ENCODE measurements at regions not wholly inside any gene's neighbourhood (a gene's known extent, or its start where the extent isn't known, plus 50 kb on each side); places are given as distances from the start of the nearest gene placed in this dataset.

DNA sequence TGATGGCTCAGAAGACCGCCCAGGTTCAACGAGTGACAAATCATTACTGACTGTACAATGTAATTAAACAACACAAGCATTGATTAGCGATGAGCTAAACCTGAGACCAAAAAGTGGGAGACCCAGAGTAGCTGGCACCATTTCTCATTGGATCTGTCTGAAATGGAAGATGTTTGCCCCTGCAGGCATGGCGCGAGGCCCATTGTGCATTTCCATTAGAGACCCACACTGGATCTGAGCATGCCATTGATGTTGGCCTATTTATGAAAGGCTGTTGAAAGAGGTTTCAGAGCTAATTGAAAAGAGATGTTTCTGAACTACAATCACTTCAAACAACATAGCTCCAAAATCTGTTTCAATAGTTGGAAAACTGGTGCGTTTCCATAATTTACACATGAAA is 196.7 kb downstream of the TFAP2B start:
- intact Hi-C loops (cut with micrococcal nuclease; ENCODE audit: unreplicated experiment), result no loop called here
- CTCF ChIA-PET, result no interaction called here

DNA sequence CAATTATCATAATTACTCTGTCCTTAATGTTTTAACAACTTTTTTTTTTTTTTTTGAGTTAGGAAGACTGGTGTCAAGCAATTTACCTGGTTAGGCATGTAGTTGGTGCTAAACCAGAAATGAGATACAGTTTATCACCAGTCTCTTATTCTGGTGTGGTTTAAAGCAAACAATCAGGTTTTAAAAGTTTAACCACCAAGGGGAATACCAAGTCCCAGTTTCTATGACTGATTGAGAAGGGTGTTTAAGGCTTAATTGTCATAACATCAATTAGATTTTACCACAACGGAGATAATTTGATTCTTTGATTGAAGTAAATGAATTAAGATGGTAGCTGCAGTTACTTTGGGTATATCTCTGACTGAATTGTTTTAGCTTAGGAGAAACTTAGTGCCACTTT is 197.8 kb downstream of the TFAP2B start:
- DNase-seq (ENCODE audit: low spot score), result no peak
- no peak overlapping the region for H3K27ac ChIP-seq (ENCODE audit: low read depth, low read length, poor library complexity, severe bottlenecking)
- TF ChIP-seq CTCF (conservative IDR thresholded peaks at IDR 0.05; ENCODE audit: low read depth, low read length), result no peak
- TF ChIP-seq EZH2 (IDR thresholded peaks at IDR 0.05; ENCODE audit: borderline replicate concordance, low read depth, low read length, poor library complexity, severe bottlenecking), result no peak
- ChIA-PET POLR2A (ENCODE audit: low non-redundant PET) (no interaction called here), CTCF (no interaction called here)
- no peaks in the 10 kb centered on the region for H3K9me3 ChIP-seq (ENCODE audit: low read depth, low read length, poor library complexity, severe bottlenecking)
- intact Hi-C loops (cut with micrococcal nuclease; ENCODE audit: unreplicated experiment), result no loop called here
- no TSS peak for BruUV-seq (replicated peaks)
- H3K27me3 ChIP-seq (replicated peaks; ENCODE audit: insufficient read depth, low read depth, low read length, poor library complexity), result peaks cover 3% of the 10 kb centered on the region
- no peaks in the 10 kb centered on the region for H3K36me3 ChIP-seq (ENCODE audit: insufficient read depth, low read length, poor library complexity, severe bottlenecking)
- no peak overlapping the region for H3K4me3 ChIP-seq (ENCODE audit: low read depth, low read length, poor library complexity, severe bottlenecking)
- peaks cover 18% of the 10 kb centered on the region for H3K4me1 ChIP-seq (ENCODE audit: insufficient read depth, low read length, poor library complexity, severe bottlenecking)

More for the DNA sequence above, 196.7 kb downstream of the TFAP2B start:
- DNase-seq (ENCODE audit: low spot score), result no peak
- H3K9me3 ChIP-seq (ENCODE audit: low read depth, low read length, poor library complexity, severe bottlenecking), result no peaks in the 10 kb centered on the region
- H3K27ac ChIP-seq (ENCODE audit: low read depth, low read length, poor library complexity, severe bottlenecking), result no peak overlapping the region
- no peak for TF ChIP-seq EZH2 (IDR thresholded peaks at IDR 0.05; ENCODE audit: borderline replicate concordance, low read depth, low read length, poor library complexity, severe bottlenecking)
- no peak for TF ChIP-seq CTCF (conservative IDR thresholded peaks at IDR 0.05; ENCODE audit: low read depth, low read length)
- H3K4me1 ChIP-seq (ENCODE audit: insufficient read depth, low read length, poor library complexity, severe bottlenecking), result peaks cover 8% of the 10 kb centered on the region
- POLR2A ChIA-PET (ENCODE audit: low non-redundant PET), result no interaction called here
- peaks cover 3% of the 10 kb centered on the region for H3K27me3 ChIP-seq (replicated peaks; ENCODE audit: insufficient read depth, low read depth, low read length, poor library complexity)
- no TSS peak for BruUV-seq (replicated peaks)
- H3K36me3 ChIP-seq (ENCODE audit: insufficient read depth, low read length, poor library complexity, severe bottlenecking), result no peaks in the 10 kb centered on the region
- no peak overlapping the region for H3K4me3 ChIP-seq (ENCODE audit: low read depth, low read length, poor library complexity, severe bottlenecking)

DNA sequence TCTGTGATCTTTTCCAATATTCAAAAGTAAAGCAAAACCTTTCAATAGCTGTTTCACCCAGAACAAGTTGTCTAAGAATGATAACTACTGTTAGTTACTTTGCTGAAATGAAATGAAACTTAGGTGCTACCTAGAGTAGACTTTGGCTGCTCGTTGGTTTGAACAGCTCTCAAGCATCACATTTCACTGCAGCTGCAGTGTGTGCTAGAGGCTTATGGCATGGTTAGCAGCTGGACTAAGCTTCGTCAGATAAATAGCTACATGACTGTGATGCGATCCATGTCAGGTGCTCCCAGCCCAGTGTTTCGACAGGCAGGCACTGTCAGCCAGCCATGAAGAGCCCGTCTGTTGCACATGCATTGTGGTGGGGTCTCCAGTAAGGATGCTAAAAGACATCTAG is 201.1 kb downstream of the TFAP2B start:
- H3K4me1 ChIP-seq (ENCODE audit: insufficient read depth, low read length, poor library complexity, severe bottlenecking), result peaks cover 20% of the 10 kb centered on the region
- H3K36me3 ChIP-seq (ENCODE audit: insufficient read depth, low read length, poor library complexity, severe bottlenecking), result no peaks in the 10 kb centered on the region
- no peaks in the 10 kb centered on the region for H3K9me3 ChIP-seq (ENCODE audit: low read depth, low read length, poor library complexity, severe bottlenecking)
- peaks cover 3% of the 10 kb centered on the region for H3K27me3 ChIP-seq (replicated peaks; ENCODE audit: insufficient read depth, low read depth, low read length, poor library complexity)
- intact Hi-C loops (cut with micrococcal nuclease; ENCODE audit: unreplicated experiment), result no loop called here
- CTCF ChIA-PET, result no interaction called here
- POLR2A ChIA-PET (ENCODE audit: low non-redundant PET), result no interaction called here
- TF ChIP-seq CTCF (conservative IDR thresholded peaks at IDR 0.05; ENCODE audit: low read depth, low read length) (no peak), EZH2 (IDR thresholded peaks at IDR 0.05; ENCODE audit: borderline replicate concordance, low read depth, low read length, poor library complexity, severe bottlenecking) (no peak)
- no peak overlapping the region for H3K27ac ChIP-seq (ENCODE audit: low read depth, low read length, poor library complexity, severe bottlenecking)
- no peak overlapping the region for H3K4me3 ChIP-seq (ENCODE audit: low read depth, low read length, poor library complexity, severe bottlenecking)
- BruUV-seq (replicated peaks), result no TSS peak
- DNase-seq (ENCODE audit: low spot score), result no peak

All from A673 (cell line).